ENCODE measurements at regions not wholly inside any gene's neighbourhood (a gene's known extent, or its start where the extent isn't known, plus 50 kb on each side); places are given as distances from the start of the nearest gene placed in this dataset.

DNA sequence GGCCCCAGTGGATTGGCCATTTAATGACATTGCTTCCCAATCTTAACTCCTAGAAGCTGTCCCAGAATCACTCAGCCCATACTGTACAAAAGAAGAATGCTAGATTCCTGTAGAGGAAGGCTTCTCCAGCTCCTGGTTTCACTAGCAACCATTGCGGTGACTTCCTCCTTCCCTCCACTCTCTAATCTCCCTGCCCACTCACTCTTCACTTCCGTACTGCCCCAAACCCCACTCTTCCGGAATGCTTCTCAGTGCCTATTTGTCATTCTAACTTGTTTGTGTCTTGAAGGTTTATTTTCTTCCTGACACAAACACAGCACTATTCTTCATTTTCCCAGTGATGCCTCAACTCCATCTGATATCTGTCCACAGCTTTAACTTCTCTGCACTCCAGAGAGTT lies 97.1 kb upstream of the SPATA16 start:
- Histone ChIP-seq H3K27me3 (ENCODE audit: control insufficient read depth, insufficient read depth, low read length) (no peaks in the 10 kb centered on the region), H3K36me3 (ENCODE audit: control insufficient read depth in 2 of 3, insufficient read depth in 3 of 3, low read length in 3 of 3) (no peaks in the 10 kb centered on the region), H3K9me3 (ENCODE audit: control insufficient read depth in 2 of 3, insufficient read depth in 1 of 3, low read length in 3 of 3) (no peaks in the 10 kb centered on the region), H3K9ac (ENCODE audit: low read length in 3 of 3) (no peak overlapping the region), H3K27ac (ENCODE audit: low read depth in 2 of 2, low read length in 2 of 2) (no peak overlapping the region), H3K4me3 (ENCODE audit: low read length in 3 of 3) (no peak overlapping the region), H3K4me1 (ENCODE audit: control insufficient read depth in 2 of 3, insufficient read depth in 2 of 3, low read depth in 1 of 3, low read length in 3 of 3) (no peaks in the 10 kb centered on the region)
- intact Hi-C loops (cut with DNase I): no loop called here
- DNase-seq: no peak
- no peak for FAIRE-seq
- TF ChIP-seq, protein P1, sequence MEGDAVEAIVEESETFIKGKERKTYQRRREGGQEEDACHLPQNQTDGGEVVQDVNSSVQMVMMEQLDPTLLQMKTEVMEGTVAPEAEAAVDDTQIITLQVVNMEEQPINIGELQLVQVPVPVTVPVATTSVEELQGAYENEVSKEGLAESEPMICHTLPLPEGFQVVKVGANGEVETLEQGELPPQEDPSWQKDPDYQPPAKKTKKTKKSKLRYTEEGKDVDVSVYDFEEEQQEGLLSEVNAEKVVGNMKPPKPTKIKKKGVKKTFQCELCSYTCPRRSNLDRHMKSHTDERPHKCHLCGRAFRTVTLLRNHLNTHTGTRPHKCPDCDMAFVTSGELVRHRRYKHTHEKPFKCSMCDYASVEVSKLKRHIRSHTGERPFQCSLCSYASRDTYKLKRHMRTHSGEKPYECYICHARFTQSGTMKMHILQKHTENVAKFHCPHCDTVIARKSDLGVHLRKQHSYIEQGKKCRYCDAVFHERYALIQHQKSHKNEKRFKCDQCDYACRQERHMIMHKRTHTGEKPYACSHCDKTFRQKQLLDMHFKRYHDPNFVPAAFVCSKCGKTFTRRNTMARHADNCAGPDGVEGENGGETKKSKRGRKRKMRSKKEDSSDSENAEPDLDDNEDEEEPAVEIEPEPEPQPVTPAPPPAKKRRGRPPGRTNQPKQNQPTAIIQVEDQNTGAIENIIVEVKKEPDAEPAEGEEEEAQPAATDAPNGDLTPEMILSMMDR (IDR thresholded peaks at IDR 0.05; ENCODE audit: borderline replicate concordance, extremely low read depth, insufficient read depth): no peak

DNA sequence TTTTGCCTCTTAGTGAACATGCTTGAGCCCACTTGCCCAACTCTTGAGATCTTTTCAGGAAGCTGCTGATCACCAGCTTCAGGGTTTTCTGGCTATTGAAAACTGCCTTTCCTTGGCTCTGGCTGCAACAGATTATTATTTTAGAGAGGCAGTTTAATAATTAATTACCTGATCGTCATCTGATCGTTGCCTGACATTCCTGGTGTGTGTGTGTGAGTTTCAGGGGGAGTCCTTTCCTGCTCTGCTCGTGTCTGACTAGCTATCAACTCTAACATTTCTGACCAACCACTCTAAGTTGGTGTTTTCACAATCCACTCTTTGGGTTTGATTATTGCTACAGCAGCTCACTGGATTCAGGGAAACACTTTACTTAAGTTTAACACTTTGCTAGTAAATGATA lies 84.3 kb upstream of the SPATA16 start:
- Histone ChIP-seq H3K4me3 (ENCODE audit: low read length in 3 of 3) (peak overlapping the region in 1 of 3 donors; percentile 2), H3K9me3 (ENCODE audit: control insufficient read depth in 2 of 3, insufficient read depth in 1 of 3, low read length in 3 of 3) (no peaks in the 10 kb centered on the region), H3K4me1 (ENCODE audit: control insufficient read depth in 2 of 3, insufficient read depth in 2 of 3, low read depth in 1 of 3, low read length in 3 of 3) (no peaks in the 10 kb centered on the region), H3K36me3 (ENCODE audit: control insufficient read depth in 2 of 3, insufficient read depth in 3 of 3, low read length in 3 of 3) (no peaks in the 10 kb centered on the region), H3K27ac (ENCODE audit: low read depth in 2 of 2, low read length in 2 of 2) (no peak overlapping the region), H3K9ac (ENCODE audit: low read length in 3 of 3) (no peak overlapping the region), H3K27me3 (ENCODE audit: control insufficient read depth, insufficient read depth, low read length) (no peaks in the 10 kb centered on the region)
- intact Hi-C loops (cut with DNase I): no loop called here
- TF ChIP-seq, protein P1 (IDR thresholded peaks at IDR 0.05; ENCODE audit: borderline replicate concordance, extremely low read depth, insufficient read depth): no peak
- FAIRE-seq: no peak
- no peak for DNase-seq

DNA sequence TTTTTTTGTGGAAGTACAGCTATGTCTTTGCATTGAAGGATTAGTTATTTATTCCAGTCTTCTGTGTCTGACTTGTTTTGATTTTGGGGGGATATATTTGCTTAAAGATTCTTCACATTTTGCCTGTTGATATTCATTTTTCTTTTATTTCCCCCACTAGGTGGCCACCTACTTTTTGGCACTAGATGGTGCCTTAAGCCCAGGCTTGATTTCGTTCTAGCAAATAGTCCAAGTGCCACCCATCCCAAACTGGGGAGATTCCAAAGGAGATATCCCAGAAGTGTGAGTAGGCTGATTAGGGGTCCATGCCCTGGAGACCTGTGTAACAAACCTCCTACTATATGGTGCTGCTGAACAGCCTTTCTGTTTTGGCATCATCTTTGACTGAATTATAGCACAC lies 80.0 kb upstream of the SPATA16 start:
- H3K4me1 ChIP-seq (ENCODE audit: control insufficient read depth in 2 of 3, insufficient read depth in 2 of 3, low read depth in 1 of 3, low read length in 3 of 3): no peaks in the 10 kb centered on the region
- no peaks in the 10 kb centered on the region for H3K9me3 ChIP-seq (ENCODE audit: control insufficient read depth in 2 of 3, insufficient read depth in 1 of 3, low read length in 3 of 3)
- intact Hi-C loops (cut with DNase I): no loop called here
- H3K36me3 ChIP-seq (ENCODE audit: control insufficient read depth in 2 of 3, insufficient read depth in 3 of 3, low read length in 3 of 3): no peaks in the 10 kb centered on the region
- no peak overlapping the region for H3K9ac ChIP-seq (ENCODE audit: low read length in 3 of 3)
- no peak overlapping the region for H3K4me3 ChIP-seq (ENCODE audit: low read length in 3 of 3)
- H3K27me3 ChIP-seq (ENCODE audit: control insufficient read depth, insufficient read depth, low read length): no peaks in the 10 kb centered on the region
- TF ChIP-seq, protein P1 (IDR thresholded peaks at IDR 0.05; ENCODE audit: borderline replicate concordance, extremely low read depth, insufficient read depth): peak; percentile 7
- FAIRE-seq (no peak), DNase-seq (no peak)
- H3K27ac ChIP-seq (ENCODE audit: low read depth in 2 of 2, low read length in 2 of 2): no peak overlapping the region

DNA sequence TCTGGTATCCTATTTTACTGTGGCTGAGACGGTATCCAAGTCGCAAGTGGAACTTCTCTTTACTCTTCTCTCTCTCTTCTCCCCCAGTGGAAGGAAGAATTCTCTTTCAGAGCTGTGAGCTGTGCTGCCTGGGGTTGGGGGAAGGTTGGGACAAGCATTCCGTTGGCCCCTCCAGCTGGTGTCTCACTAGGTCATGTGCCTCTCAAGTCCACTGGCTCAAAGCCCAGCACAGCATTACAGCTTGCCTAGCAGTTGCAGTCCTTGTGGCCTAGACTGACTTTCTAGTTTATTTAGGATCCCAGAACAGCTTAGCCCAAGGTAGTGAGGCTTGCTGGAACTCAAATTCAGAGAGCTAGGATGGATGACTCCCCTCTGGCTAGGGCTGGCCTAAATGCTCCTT lies 76.1 kb upstream of the SPATA16 start:
- H3K27me3 ChIP-seq (ENCODE audit: control insufficient read depth, insufficient read depth, low read length): no peaks in the 10 kb centered on the region
- no peaks in the 10 kb centered on the region for H3K36me3 ChIP-seq (ENCODE audit: control insufficient read depth in 2 of 3, insufficient read depth in 3 of 3, low read length in 3 of 3)
- no peaks in the 10 kb centered on the region for H3K9me3 ChIP-seq (ENCODE audit: control insufficient read depth in 2 of 3, insufficient read depth in 1 of 3, low read length in 3 of 3)
- H3K9ac ChIP-seq (ENCODE audit: low read length in 3 of 3): no peak overlapping the region
- DNase-seq (peak in 1 of 5 donors; percentile 3), FAIRE-seq (no peak)
- intact Hi-C loops (cut with DNase I): no loop called here
- TF ChIP-seq, protein P1 (IDR thresholded peaks at IDR 0.05; ENCODE audit: borderline replicate concordance, extremely low read depth, insufficient read depth): no peak
- no peak overlapping the region for H3K4me3 ChIP-seq (ENCODE audit: low read length in 3 of 3)
- H3K27ac ChIP-seq (ENCODE audit: low read depth in 2 of 2, low read length in 2 of 2): no peak overlapping the region
- no peaks in the 10 kb centered on the region for H3K4me1 ChIP-seq (ENCODE audit: control insufficient read depth in 2 of 3, insufficient read depth in 2 of 3, low read depth in 1 of 3, low read length in 3 of 3)

Measured in kidney (tissue), 13 donors.